IPS-18a (cell line): ENCODE measurements at regions not wholly inside any gene's neighbourhood (a gene's known extent, or its start where the extent isn't known, plus 50 kb on each side); places are given as distances from the start of the nearest gene placed in this dataset.

Experiments used
- H3K27ac ChIP-seq: one replicate; pipeline ENCODE4 v1.5.1; 2013; ENCODE audit warnings: low read length
- H3K27me3 ChIP-seq: one replicate; pipeline ENCODE4 v1.6.1; 2013; ENCODE audit warnings: mild to moderate bottlenecking, low read length; ENCODE audit not compliant: control insufficient read depth, insufficient read depth
- H3K36me3 ChIP-seq: one replicate; pipeline ENCODE4 v1.6.1; 2013; ENCODE audit warnings: low read depth, low read length; ENCODE audit not compliant: control insufficient read depth
- H3K4me1 ChIP-seq: one replicate; pipeline ENCODE4 v1.6.1; 2013; ENCODE audit warnings: low read depth, low read length; ENCODE audit not compliant: control insufficient read depth
- H3K4me3 ChIP-seq: one replicate; pipeline ENCODE4 v1.5.1; 2013; ENCODE audit warnings: low read length
- H3K9ac ChIP-seq: one replicate; pipeline ENCODE4 v1.6.1; 2013; ENCODE audit warnings: mild to moderate bottlenecking, low read length, moderate library complexity
- H3K9me3 ChIP-seq: one replicate; pipeline ENCODE4 v1.6.1; 2013; ENCODE audit warnings: low read depth, low read length; ENCODE audit not compliant: control insufficient read depth

- H3K9me3 ChIP-seq: no peaks in the 10 kb centered on the region
- H3K9ac ChIP-seq: no peak overlapping the region
- no peaks in the 10 kb centered on the region for H3K36me3 ChIP-seq
- H3K27ac ChIP-seq: no peak overlapping the region
- no peaks in the 10 kb centered on the region for H3K4me1 ChIP-seq
- no peak overlapping the region for H3K4me3 ChIP-seq
- H3K27me3 ChIP-seq: no peaks in the 10 kb centered on the region
These were observed 92.6 kb downstream of the UNCX start for GRCh38 chr7:1325246-1325645.

GRCh38 chr7:1325646-1326510 is 93.2 kb downstream of the UNCX start:
- no peaks in the 10 kb centered on the region for H3K27me3 ChIP-seq
- H3K36me3 ChIP-seq: no peaks in the 10 kb centered on the region
- H3K27ac ChIP-seq: no peak overlapping the region
- H3K4me1 ChIP-seq: no peaks in the 10 kb centered on the region
- H3K9me3 ChIP-seq: no peaks in the 10 kb centered on the region
- H3K9ac ChIP-seq: no peak overlapping the region
- no peak overlapping the region for H3K4me3 ChIP-seq

DNA sequence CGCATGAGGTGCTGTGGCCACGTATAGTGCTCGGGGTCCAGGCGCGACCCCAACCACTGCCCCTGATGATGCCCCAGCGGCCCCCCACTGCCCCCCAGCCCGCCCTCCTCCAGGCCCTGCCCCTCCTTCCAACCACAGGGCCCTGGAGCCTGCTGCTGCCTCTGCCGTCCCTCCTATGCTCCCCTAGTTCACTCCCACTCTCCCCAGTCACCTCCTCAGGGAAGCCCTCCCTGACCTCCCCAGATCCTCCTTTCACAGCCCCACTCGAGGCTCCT is 93.8 kb downstream of the UNCX start:
- H3K27me3 ChIP-seq: no peaks in the 10 kb centered on the region
- H3K9ac ChIP-seq: no peak overlapping the region
- H3K9me3 ChIP-seq: no peaks in the 10 kb centered on the region
- H3K36me3 ChIP-seq: no peaks in the 10 kb centered on the region
- no peak overlapping the region for H3K4me3 ChIP-seq
- H3K4me1 ChIP-seq: no peaks in the 10 kb centered on the region
- H3K27ac ChIP-seq: no peak overlapping the region

DNA sequence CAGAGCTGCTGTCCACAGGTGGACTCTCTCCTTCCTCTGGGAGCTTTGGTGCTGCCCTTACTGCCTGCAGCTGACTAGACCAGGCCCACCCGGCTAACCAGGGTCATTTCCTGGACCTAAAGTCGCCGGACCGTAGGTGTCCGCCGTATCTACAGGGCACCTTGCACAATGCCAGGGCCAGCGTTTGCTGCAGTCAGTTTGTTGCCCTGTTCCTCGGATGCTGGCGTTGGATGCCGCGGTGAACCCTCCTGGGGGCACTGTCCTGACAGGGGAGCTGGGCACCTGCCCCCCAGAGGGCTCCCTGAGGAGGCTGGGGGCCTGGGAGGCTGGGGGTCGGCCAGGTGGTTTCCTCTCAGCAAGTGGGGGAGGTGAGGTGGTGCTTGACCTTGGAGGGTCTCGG is 96.6 kb downstream of the UNCX start:
- Histone ChIP-seq H3K36me3 (no peaks in the 10 kb centered on the region), H3K27me3 (no peaks in the 10 kb centered on the region)

GRCh38 chr7:1329966-1330800 is 97.5 kb downstream of the UNCX start:
- Histone ChIP-seq H3K27me3 (no peaks in the 10 kb centered on the region), H3K9ac (no peak overlapping the region), H3K36me3 (no peaks in the 10 kb centered on the region)

More for the DNA sequence above, 96.6 kb downstream of the UNCX start:
- no peak overlapping the region for H3K27ac ChIP-seq
- no peaks in the 10 kb centered on the region for H3K4me1 ChIP-seq
- H3K4me3 ChIP-seq: no peak overlapping the region
- no peaks in the 10 kb centered on the region for H3K9me3 ChIP-seq
- no peak overlapping the region for H3K9ac ChIP-seq

GRCh38 chr7:1330801-1331425 is 98.2 kb downstream of the UNCX start:
- no peak overlapping the region for H3K9ac ChIP-seq

More at GRCh38 chr7:1329966-1330800, 97.5 kb downstream of the UNCX start:
- Histone ChIP-seq H3K4me1 (no peaks in the 10 kb centered on the region), H3K4me3 (no peak overlapping the region), H3K27ac (no peak overlapping the region), H3K9me3 (no peaks in the 10 kb centered on the region)

DNA sequence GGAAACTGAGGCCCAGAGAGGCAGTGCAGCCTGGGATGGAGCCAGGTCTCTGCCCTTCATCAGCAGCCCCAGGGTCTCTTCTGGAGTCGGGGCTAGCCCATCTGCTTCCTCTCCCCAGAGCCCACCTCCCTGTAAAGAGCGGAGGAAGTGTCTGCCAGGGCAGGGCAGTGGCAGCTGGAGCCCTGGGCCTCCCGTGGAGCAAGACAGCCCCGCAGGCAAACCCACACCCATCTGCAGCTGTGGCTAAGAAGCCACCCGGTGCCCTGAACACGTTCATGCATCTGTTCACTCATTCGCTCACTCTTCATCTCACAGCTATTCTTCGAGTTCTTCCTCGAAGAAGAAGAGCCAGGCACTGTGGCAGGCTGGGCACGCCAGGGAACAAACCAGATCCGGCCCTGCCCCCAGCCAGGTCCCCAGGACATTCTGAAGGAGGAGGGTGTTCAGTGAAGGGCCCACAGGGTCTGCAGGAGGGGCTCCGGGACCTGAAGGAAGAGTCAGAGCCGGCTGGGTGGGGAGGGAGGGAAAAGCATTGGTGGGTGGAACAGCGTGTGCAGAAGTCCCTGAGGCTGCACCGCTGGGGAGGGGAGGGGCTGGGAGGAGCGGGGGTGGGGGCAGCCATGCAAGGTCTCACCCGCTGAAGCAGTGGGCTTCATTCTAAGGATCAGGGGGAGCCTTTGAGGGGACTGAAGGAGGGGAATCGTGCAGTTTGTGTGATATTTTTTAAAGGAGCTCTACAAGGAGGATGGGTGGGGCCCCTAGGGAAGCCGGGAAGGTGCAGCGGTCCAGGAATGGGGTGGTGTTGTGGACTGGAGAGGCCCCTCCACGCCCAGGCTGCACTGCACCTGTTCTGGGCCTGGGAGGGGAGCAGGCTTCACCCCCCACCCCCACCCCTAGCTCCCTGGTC is 99.1 kb downstream of the UNCX start:
- no peaks in the 10 kb centered on the region for H3K9me3 ChIP-seq
- H3K4me1 ChIP-seq: no peaks in the 10 kb centered on the region
- H3K36me3 ChIP-seq: no peaks in the 10 kb centered on the region
- no peak overlapping the region for H3K27ac ChIP-seq
- no peaks in the 10 kb centered on the region for H3K27me3 ChIP-seq
- no peak overlapping the region for H3K9ac ChIP-seq
- no peak overlapping the region for H3K4me3 ChIP-seq

More at GRCh38 chr7:1330801-1331425, 98.2 kb downstream of the UNCX start:
- Histone ChIP-seq H3K27me3 (no peaks in the 10 kb centered on the region), H3K4me1 (no peaks in the 10 kb centered on the region), H3K4me3 (no peak overlapping the region), H3K9me3 (no peaks in the 10 kb centered on the region), H3K27ac (no peak overlapping the region), H3K36me3 (no peaks in the 10 kb centered on the region)

DNA sequence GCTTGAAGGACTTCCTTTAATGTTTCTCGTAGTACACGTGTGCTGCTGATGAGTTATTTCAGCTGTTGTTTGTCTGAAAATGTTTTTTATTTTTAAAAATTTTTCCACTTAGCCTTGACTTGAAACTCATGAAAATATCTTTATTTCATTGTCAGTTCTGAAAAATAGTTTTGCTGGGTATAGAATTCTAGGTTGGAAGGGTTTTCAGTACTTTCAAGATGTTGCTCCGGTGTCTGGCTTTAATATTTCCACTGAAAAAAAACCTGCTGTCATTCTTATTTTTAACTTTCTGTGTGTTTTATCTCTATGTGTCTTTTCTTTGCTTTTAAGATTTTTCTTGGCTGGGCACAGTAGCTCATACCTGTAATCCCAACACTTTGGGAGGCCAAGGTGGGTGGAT is 103.8 kb downstream of the UNCX start:
- Histone ChIP-seq H3K27me3 (no peaks in the 10 kb centered on the region), H3K9ac (no peak overlapping the region), H3K4me3 (no peak overlapping the region), H3K9me3 (no peaks in the 10 kb centered on the region), H3K36me3 (no peaks in the 10 kb centered on the region), H3K4me1 (no peaks in the 10 kb centered on the region), H3K27ac (no peak overlapping the region)

DNA sequence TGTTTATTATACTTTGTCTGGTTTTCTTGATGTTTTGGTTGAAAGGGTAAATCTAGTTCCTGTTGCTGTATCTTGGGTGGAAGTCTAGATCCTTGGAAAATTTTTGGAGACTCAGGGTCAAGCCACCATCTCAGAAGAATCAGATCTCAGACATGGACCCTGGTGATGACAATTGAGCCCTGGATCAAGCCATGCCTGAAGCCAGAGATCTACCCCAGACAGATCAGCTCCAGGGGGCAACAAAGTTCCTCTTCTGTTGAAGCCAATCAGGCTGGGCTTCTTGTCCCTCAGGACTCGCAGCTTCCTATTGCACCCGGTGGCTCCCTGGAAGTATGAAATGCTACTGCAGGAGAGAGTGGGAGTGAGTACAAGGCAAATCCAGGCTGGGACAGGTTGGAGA is 106.9 kb downstream of the UNCX start:
- H3K9me3 ChIP-seq: no peaks in the 10 kb centered on the region
- H3K27ac ChIP-seq: no peak overlapping the region
- no peak overlapping the region for H3K9ac ChIP-seq
- no peaks in the 10 kb centered on the region for H3K36me3 ChIP-seq
- H3K27me3 ChIP-seq: no peaks in the 10 kb centered on the region
- H3K4me3 ChIP-seq: no peak overlapping the region
- no peaks in the 10 kb centered on the region for H3K4me1 ChIP-seq

- no peaks in the 10 kb centered on the region for H3K9me3 ChIP-seq
- H3K27me3 ChIP-seq: no peaks in the 10 kb centered on the region
- H3K27ac ChIP-seq: no peak overlapping the region
- no peaks in the 10 kb centered on the region for H3K4me1 ChIP-seq
- no peaks in the 10 kb centered on the region for H3K36me3 ChIP-seq
- H3K4me3 ChIP-seq: no peak overlapping the region
- H3K9ac ChIP-seq: no peak overlapping the region
These were observed 107.4 kb downstream of the UNCX start for GRCh38 chr7:1340031-1340430.
